Karpas-422 (cell line): ENCODE measurements at regions not wholly inside any gene's neighbourhood (a gene's known extent, or its start where the extent isn't known, plus 50 kb on each side); places are given as distances from the start of the nearest gene placed in this dataset.

ENCODE experiments used
- DNase-seq: peaks from one replicate; pipeline ENCODE4 v3.0.0-alpha.2; 2015
- H2AFZ ChIP-seq: fragments of 200-600 bp; sonication (generic); 2 replicates; pipeline ENCODE4 v1.6.1; 2014; ENCODE audit warnings: antibody characterized with exemption, low read length, mixed read lengths
- H3K27ac ChIP-seq: fragments of 200-600 bp; sonication (generic); 2 replicates; pipeline ENCODE4 v1.5.1; 2014; ENCODE audit warnings: mild to moderate bottlenecking, low read length, moderate library complexity
- H3K27me3 ChIP-seq: fragments of 200-600 bp; sonication (generic); 2 replicates; pipeline ENCODE4 v1.6.1; 2014; ENCODE audit warnings: low read length, mixed read lengths
- H3K36me3 ChIP-seq: fragments of 200-600 bp; sonication (generic); 2 replicates; pipeline ENCODE4 v1.6.1; 2014; ENCODE audit warnings: low read length, mixed read lengths; ENCODE audit not compliant: insufficient read depth
- H3K4me1 ChIP-seq: fragments of 200-600 bp; sonication (generic); 2 replicates; pipeline ENCODE4 v1.6.1; 2014; ENCODE audit warnings: mild to moderate bottlenecking, low read length, mixed read lengths
- H3K4me2 ChIP-seq: fragments of 200-600 bp; sonication (generic); 2 replicates; pipeline ENCODE4 v1.6.1; 2014; ENCODE audit warnings: low read length, low read depth, mild to moderate bottlenecking; ENCODE audit not compliant: poor library complexity, severe bottlenecking
- H3K4me3 ChIP-seq: fragments of 200-600 bp; sonication (generic); 2 replicates; pipeline ENCODE4 v1.5.1; 2014; ENCODE audit warnings: mild to moderate bottlenecking, antibody characterized with exemption, low read length, mixed read lengths
- H3K79me2 ChIP-seq: fragments of 200-600 bp; sonication (generic); 2 replicates; pipeline ENCODE4 v1.6.1; 2014; ENCODE audit warnings: mild to moderate bottlenecking, low read length, mixed read lengths
- H3K9ac ChIP-seq: fragments of 200-600 bp; sonication (generic); 2 replicates; pipeline ENCODE4 v1.6.0; 2014; ENCODE audit warnings: low read length
- H3K9me2 ChIP-seq: fragments of 200-600 bp; sonication (generic), shearing (Covaris generic); replicated peaks from 2 replicates; pipeline ENCODE4 v1.6.0; 2014; ENCODE audit warnings: mild to moderate bottlenecking, low read length, moderate library complexity; ENCODE audit not compliant: insufficient read depth
- H3K9me3 ChIP-seq: fragments of 300-700, 200-600 bp; sonication (generic); 2 replicates; pipeline ENCODE4 v1.6.1; 2014; ENCODE audit warnings: low read length, mixed read lengths
- H4K20me1 ChIP-seq: fragments of 200-600 bp; sonication (generic); 2 replicates; pipeline ENCODE4 v1.6.1; 2014; ENCODE audit warnings: mild to moderate bottlenecking, antibody characterized with exemption, low read length, low read depth; ENCODE audit not compliant: insufficient read depth

DNA sequence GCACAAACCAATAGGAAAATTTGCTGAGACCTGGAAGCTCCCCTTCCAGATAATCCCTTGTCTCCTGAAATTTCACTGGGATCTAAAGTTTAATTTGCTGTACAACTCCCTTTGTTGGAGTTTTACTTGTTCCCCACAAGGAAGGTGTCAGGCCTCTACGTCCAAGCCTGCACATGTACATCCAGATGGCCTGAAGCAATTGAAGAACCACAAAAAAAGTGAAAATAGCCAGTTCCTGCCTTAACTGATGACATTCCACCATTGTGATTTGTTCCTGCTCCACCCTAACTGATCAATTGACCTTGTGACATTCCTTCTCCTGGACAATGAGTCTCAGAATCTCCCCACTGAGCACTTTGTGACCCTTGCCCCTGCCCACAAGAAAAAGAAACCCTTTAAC, 716.0 kb upstream of the PCDH20 start:
- Histone ChIP-seq H3K27ac (no peak overlapping the region), H3K9ac (no peak overlapping the region), H3K27me3 (no peaks in the 10 kb centered on the region), H4K20me1 (no peaks in the 10 kb centered on the region), H3K4me3 (no peak overlapping the region), H3K9me3 (peaks cover 10% of the 10 kb centered on the region; the same call in 1 of the 2 replicates), H2AFZ (0 out of 2 replicates have a peak overlapping the region, but pooled peaks have one; percentile 9), H3K4me2 (no peak overlapping the region), H3K9me2 (no peaks in the 10 kb centered on the region), H3K36me3 (no peaks in the 10 kb centered on the region; the same call in 1 of the 2 replicates), H3K79me2 (no peaks in the 10 kb centered on the region), H3K4me1 (peaks cover 6% of the 10 kb centered on the region; the same call in 1 of the 2 replicates)
- no peak for DNase-seq

DNA sequence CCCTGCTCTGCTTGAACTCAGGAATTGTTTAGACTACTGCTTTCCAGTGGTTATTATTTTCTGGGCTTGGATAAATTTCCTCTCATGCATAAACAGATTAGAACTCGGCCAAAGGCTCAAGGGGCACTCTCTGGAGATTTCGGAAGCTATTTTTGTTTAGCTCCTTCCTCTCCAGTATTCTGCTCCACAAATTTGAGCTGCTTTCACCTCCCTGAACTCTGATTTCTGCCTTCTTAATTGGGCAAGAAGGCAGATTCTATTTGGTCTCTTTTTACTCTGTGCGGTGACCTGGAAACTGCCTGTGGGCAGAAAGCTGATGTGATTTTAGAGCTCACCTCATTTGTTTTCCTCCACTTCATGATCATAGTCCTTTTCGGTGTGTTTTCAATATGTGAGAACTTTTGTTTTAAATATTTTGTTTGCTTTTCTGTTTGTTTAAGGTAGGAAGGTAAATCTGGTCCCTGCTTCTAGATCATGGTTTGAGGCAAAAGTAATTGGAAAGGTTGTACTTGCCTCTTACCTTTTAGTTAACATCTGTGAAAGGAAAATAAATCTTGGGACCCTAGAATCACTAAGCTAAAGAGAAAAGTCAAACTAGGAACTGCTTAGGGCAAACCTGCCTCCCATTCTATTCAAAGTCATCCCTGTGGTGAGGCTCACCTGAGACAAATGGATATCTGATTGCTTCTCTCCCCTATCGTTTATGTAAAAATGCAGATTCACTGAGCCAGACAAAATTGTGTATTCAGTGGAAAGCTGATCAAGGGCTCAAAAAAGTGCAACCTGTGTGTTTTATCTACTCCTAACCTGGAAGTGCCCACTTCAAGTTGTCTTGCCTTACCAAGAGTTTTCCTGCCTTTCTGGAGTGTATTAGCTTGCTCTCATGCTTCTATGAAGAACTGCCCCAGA, 714.7 kb upstream of the PCDH20 start:
- Histone ChIP-seq H3K9me2 (no peaks in the 10 kb centered on the region), H4K20me1 (no peaks in the 10 kb centered on the region), H3K4me1 (peaks cover 6% of the 10 kb centered on the region; the same call in 1 of the 2 replicates), H3K4me2 (no peak overlapping the region), H3K9me3 (peaks cover 10% of the 10 kb centered on the region; the same call in 1 of the 2 replicates), H2AFZ (peak overlapping the region; percentile 89), H3K79me2 (no peaks in the 10 kb centered on the region), H3K36me3 (no peaks in the 10 kb centered on the region; the same call in 1 of the 2 replicates), H3K27ac (no peak overlapping the region), H3K27me3 (no peaks in the 10 kb centered on the region), H3K4me3 (no peak overlapping the region), H3K9ac (no peak overlapping the region)
- DNase-seq = no peak

GRCh38 chr13:62129000-62129551, 713.4 kb upstream of the PCDH20 start:
- no peaks in the 10 kb centered on the region for H3K27me3 ChIP-seq
- H4K20me1 ChIP-seq = no peaks in the 10 kb centered on the region
- H3K9me3 ChIP-seq = peaks cover 10% of the 10 kb centered on the region; the same call in 1 of the 2 replicates
- H3K9ac ChIP-seq = no peak overlapping the region
- H3K36me3 ChIP-seq = no peaks in the 10 kb centered on the region; the same call in 1 of the 2 replicates
- H3K9me2 ChIP-seq = no peaks in the 10 kb centered on the region
- H2AFZ ChIP-seq = peak overlapping the region; percentile 89
- no peak overlapping the region for H3K4me2 ChIP-seq
- no peaks in the 10 kb centered on the region for H3K79me2 ChIP-seq
- peaks cover 6% of the 10 kb centered on the region; the same call in 1 of the 2 replicates for H3K4me1 ChIP-seq
- H3K27ac ChIP-seq = no peak overlapping the region; the same call in 1 of the 2 replicates
- no peak overlapping the region for H3K4me3 ChIP-seq
- DNase-seq = no peak

DNA sequence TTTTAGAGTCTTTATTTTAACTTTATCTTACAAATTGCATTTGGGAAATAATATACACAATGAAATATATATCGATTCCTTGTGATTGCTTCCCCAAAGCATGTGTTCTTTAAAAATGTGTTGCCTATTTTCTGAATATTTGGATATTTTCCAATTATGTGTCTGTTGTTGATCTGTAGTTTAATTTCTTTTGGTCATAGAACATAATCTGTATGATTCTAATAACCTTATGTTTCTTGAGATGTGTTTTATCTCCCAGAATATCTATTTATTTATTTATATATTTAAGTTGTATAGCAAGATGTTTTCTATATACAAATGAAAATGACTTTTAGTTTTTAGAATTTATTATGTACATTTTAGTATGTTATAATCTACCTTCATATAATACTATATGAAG, 710.8 kb upstream of the PCDH20 start:
- peaks cover 3% of the 10 kb centered on the region; the same call in 1 of the 2 replicates for H3K9me3 ChIP-seq
- H4K20me1 ChIP-seq = no peaks in the 10 kb centered on the region
- peaks cover 6% of the 10 kb centered on the region; the same call in 1 of the 2 replicates for H3K4me1 ChIP-seq
- no peak overlapping the region for H3K9ac ChIP-seq
- no peaks in the 10 kb centered on the region for H3K9me2 ChIP-seq
- DNase-seq = no peak
- H3K4me2 ChIP-seq = no peak overlapping the region
- H3K27ac ChIP-seq = no peak overlapping the region
- H3K27me3 ChIP-seq = no peaks in the 10 kb centered on the region
- no peak overlapping the region for H2AFZ ChIP-seq
- H3K4me3 ChIP-seq = no peak overlapping the region
- no peaks in the 10 kb centered on the region for H3K79me2 ChIP-seq
- no peaks in the 10 kb centered on the region; the same call in 1 of the 2 replicates for H3K36me3 ChIP-seq

DNA sequence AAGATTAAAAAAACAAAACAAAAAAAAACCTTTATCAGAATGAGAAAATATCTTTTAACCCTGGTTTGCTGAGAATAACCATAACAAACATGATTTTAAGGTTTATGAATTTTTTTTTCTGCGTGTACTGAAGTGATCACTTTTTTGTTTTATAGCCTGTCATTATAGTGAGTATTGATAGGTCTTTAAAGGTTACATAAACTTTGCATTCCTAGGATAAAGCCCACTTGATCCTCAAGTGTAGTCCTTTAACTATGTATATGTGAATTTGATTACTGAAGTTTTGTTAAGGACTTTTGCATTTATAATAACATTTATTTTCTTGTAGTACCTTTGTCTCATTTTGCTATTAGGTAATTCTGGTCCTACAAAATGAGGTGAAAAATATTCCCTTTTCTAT, 709.8 kb upstream of the PCDH20 start:
- 0 out of 2 replicates have a peak, but pooled peaks cover 3% of the 10 kb centered on the region for H3K9me3 ChIP-seq
- no peak overlapping the region for H3K27ac ChIP-seq
- DNase-seq = no peak
- no peaks in the 10 kb centered on the region for H3K9me2 ChIP-seq
- H4K20me1 ChIP-seq = no peaks in the 10 kb centered on the region
- H3K4me1 ChIP-seq = peaks cover 11% of the 10 kb centered on the region
- H3K36me3 ChIP-seq = no peaks in the 10 kb centered on the region
- no peak overlapping the region for H2AFZ ChIP-seq
- H3K79me2 ChIP-seq = no peaks in the 10 kb centered on the region
- no peaks in the 10 kb centered on the region for H3K27me3 ChIP-seq
- no peak overlapping the region for H3K4me2 ChIP-seq
- no peak overlapping the region for H3K9ac ChIP-seq
- no peak overlapping the region for H3K4me3 ChIP-seq

DNA sequence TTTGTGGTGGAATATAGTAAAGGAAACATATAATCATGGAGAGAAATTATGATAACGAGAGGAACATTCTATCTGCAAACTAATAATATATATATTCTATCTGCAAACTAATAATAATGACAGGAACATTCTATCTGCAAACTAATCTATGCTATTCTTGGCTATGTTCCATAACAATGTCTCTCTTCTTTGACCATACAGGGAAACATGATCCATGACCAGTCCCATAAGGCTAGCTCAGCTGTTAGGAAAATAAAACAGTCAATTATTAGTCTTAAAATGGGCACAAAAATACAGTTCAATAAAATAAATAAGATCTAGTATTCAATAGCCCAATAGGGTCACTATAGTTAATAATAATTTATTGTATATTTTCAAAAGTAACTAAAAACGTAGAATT, 707.8 kb upstream of the PCDH20 start:
- no peak for DNase-seq

GRCh38 chr13:62122434-62122833, 706.8 kb upstream of the PCDH20 start:
- Histone ChIP-seq H3K27me3 (no peaks in the 10 kb centered on the region), H2AFZ (peak overlapping the region; percentile 5; the same call in 1 of the 2 replicates), H3K79me2 (no peaks in the 10 kb centered on the region), H3K9me3 (no peaks in the 10 kb centered on the region), H3K4me3 (no peak overlapping the region), H3K4me2 (no peak overlapping the region), H3K9ac (no peak overlapping the region), H3K27ac (peak overlapping the region; percentile 1; the same call in 1 of the 2 replicates), H4K20me1 (no peaks in the 10 kb centered on the region), H3K9me2 (no peaks in the 10 kb centered on the region), H3K4me1 (peaks cover 32% of the 10 kb centered on the region), H3K36me3 (no peaks in the 10 kb centered on the region)
- DNase-seq = no peak

More for the DNA sequence above, 707.8 kb upstream of the PCDH20 start:
- no peak overlapping the region for H3K9ac ChIP-seq
- no peaks in the 10 kb centered on the region for H4K20me1 ChIP-seq
- no peaks in the 10 kb centered on the region for H3K9me2 ChIP-seq
- no peaks in the 10 kb centered on the region for H3K36me3 ChIP-seq
- H3K4me3 ChIP-seq = no peak overlapping the region
- peaks cover 26% of the 10 kb centered on the region for H3K4me1 ChIP-seq
- H3K27me3 ChIP-seq = no peaks in the 10 kb centered on the region
- H3K4me2 ChIP-seq = no peak overlapping the region
- no peaks in the 10 kb centered on the region for H3K79me2 ChIP-seq
- 0 out of 2 replicates have a peak, but pooled peaks cover 3% of the 10 kb centered on the region for H3K9me3 ChIP-seq
- no peak overlapping the region for H3K27ac ChIP-seq
- peak overlapping the region; percentile 5; the same call in 1 of the 2 replicates for H2AFZ ChIP-seq
